ENCODE measurements at regions not wholly inside any gene's neighbourhood (a gene's known extent, or its start where the extent isn't known, plus 50 kb on each side); places are given as distances from the start of the nearest gene placed in this dataset.

DNA sequence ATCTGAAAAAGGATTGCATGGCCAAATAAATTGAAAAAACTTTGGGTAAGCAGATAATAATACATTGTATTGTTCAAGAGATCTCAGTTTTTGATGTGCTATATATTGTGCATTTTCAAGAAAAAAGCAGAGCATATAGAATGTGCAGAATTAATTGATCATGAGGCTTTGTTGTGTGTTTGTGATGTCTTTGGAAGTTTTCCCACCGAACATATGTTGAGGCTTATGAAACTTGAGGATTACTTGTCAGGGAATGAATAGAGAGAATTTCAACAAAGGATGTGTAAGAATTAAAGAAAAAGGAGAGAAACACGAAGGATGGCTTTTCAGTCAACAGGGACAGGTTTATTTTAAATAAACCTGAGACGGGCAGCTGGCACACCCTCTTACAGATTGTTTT, 232.5 kb upstream of the POU1F1 start:
- BruUV-seq (replicated peaks): no TSS peak
- H2AK5ac ChIP-seq (ENCODE audit: low read depth, low read length): no peak overlapping the region
- no peak overlapping the region for H3K23ac ChIP-seq (ENCODE audit: low read depth, low read length)
- CTCF ChIA-PET: no interaction called here
- H4K20me1 ChIP-seq (ENCODE audit: insufficient read depth, low read length): no peaks in the 10 kb centered on the region
- DNase-seq: no peak
- no peaks in the 10 kb centered on the region for H3K9me1 ChIP-seq (ENCODE audit: insufficient read depth, low read length)
- no peak overlapping the region for H3K56ac ChIP-seq (ENCODE audit: extremely low read depth, insufficient read depth, low read length)
- no peak overlapping the region for H2BK120ac ChIP-seq (ENCODE audit: low read depth, low read length)
- no peak overlapping the region for H4K5ac ChIP-seq (ENCODE audit: low read depth, low read length)
- H3K4me3 ChIP-seq (ENCODE audit: insufficient read depth, low read depth, low read length): no peak overlapping the region
- no peak for ATAC-seq (ENCODE audit: low read depth)
- no peak overlapping the region for H3K14ac ChIP-seq (replicated peaks; ENCODE audit: low read depth, low read length)
- intact Hi-C loops (cut with micrococcal nuclease): loop anchor here (10.0 kb wide), 1 partner anchor 214 kb away; no protein-coding TSS in a partner anchor
- H3K27me3 ChIP-seq (ENCODE audit: control insufficient read depth, insufficient read depth, low read length): no peaks in the 10 kb centered on the region
- H3K18ac ChIP-seq (ENCODE audit: low read depth, low read length): no peak overlapping the region
- no peaks in the 10 kb centered on the region for H3K79me1 ChIP-seq (ENCODE audit: low read depth in 1 of 2, low read length in 2 of 2)
- H3K9me3 ChIP-seq (ENCODE audit: control insufficient read depth, insufficient read depth, low read length): 0 out of 2 replicates have a peak, but pooled peaks cover 2% of the 10 kb centered on the region
- dilution Hi-C loops (cut with HindIII; ENCODE audit: low sequenced_read_pairs, unreplicated experiment): no loop called here
- no peak overlapping the region for H2BK20ac ChIP-seq (ENCODE audit: low read depth, low read length)
- H4K91ac ChIP-seq (ENCODE audit: insufficient read depth, low read depth, low read length): no peak overlapping the region
- no peak overlapping the region for H2AFZ ChIP-seq (replicated peaks; ENCODE audit: low read length, poor library complexity)
- H3K9ac ChIP-seq (ENCODE audit: low read depth, low read length): no peak overlapping the region
- no peaks in the 10 kb centered on the region for H3K36me3 ChIP-seq (ENCODE audit: control insufficient read depth, insufficient read depth, low read length)
- no peak overlapping the region for H2AK9ac ChIP-seq (replicated peaks; ENCODE audit: low read depth, low read length, poor library complexity)
- H2BK15ac ChIP-seq (ENCODE audit: low read depth, low read length): no peak overlapping the region
- H3K4ac ChIP-seq (ENCODE audit: low read depth, low read length): no peak overlapping the region
- H3K27ac ChIP-seq (ENCODE audit: insufficient read depth, low read length): no peak overlapping the region
- H4K8ac ChIP-seq (ENCODE audit: low read depth in 2 of 2, low read length in 2 of 2): no peak overlapping the region
- in situ Hi-C loops (cut with MboI; ENCODE audit: low sequenced_read_pairs): no loop called here
- H3K4me2 ChIP-seq (ENCODE audit: low read depth, low read length): no peak overlapping the region
- TF ChIP-seq RCOR1 (IDR thresholded peaks at IDR 0.05; ENCODE audit: insufficient replicate concordance, low read length) (no peak), NFE2L2 (IDR thresholded peaks at IDR 0.05; ENCODE audit: low read depth, low read length) (no peak), RAD21 (IDR thresholded peaks at IDR 0.05; ENCODE audit: low read length) (no peak), BHLHE40 (IDR thresholded peaks at IDR 0.05; ENCODE audit: low read depth, low read length) (no peak), POLR2A (IDR thresholded peaks at IDR 0.05; ENCODE audit: low read depth, low read length) (no peak), MAFK (IDR thresholded peaks at IDR 0.05; ENCODE audit: low read depth, low read length) (no peak), RFX5 (IDR thresholded peaks at IDR 0.05; ENCODE audit: low read depth, low read length) (no peak), MAZ (IDR thresholded peaks at IDR 0.05; ENCODE audit: borderline replicate concordance, low read depth, low read length) (no peak), FOS (IDR thresholded peaks at IDR 0.05; ENCODE audit: low read depth, low read length) (no peak), SMC3 (IDR thresholded peaks at IDR 0.05; ENCODE audit: low read depth, low read length) (no peak), CEBPB (IDR thresholded peaks at IDR 0.05; ENCODE audit: low read depth, low read length) (no peak), ELK1 (IDR thresholded peaks at IDR 0.05; ENCODE audit: borderline replicate concordance, low read depth, low read length) (no peak), MXI1 (IDR thresholded peaks at IDR 0.05; ENCODE audit: borderline replicate concordance, low read depth, low read length) (no peak), USF2 (IDR thresholded peaks at IDR 0.05; ENCODE audit: low read depth, low read length) (no peak)
- TF ChIP-seq, protein P1, sequence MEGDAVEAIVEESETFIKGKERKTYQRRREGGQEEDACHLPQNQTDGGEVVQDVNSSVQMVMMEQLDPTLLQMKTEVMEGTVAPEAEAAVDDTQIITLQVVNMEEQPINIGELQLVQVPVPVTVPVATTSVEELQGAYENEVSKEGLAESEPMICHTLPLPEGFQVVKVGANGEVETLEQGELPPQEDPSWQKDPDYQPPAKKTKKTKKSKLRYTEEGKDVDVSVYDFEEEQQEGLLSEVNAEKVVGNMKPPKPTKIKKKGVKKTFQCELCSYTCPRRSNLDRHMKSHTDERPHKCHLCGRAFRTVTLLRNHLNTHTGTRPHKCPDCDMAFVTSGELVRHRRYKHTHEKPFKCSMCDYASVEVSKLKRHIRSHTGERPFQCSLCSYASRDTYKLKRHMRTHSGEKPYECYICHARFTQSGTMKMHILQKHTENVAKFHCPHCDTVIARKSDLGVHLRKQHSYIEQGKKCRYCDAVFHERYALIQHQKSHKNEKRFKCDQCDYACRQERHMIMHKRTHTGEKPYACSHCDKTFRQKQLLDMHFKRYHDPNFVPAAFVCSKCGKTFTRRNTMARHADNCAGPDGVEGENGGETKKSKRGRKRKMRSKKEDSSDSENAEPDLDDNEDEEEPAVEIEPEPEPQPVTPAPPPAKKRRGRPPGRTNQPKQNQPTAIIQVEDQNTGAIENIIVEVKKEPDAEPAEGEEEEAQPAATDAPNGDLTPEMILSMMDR (conservative IDR thresholded peaks at IDR 0.05; ENCODE audit: low read depth, low read length): no peak
- H3K4me1 ChIP-seq (ENCODE audit: control insufficient read depth, insufficient read depth, low read length): no peaks in the 10 kb centered on the region
- WGBS, 2 experiments (ENCODE audit: extremely low coverage in 2 of 2, insufficient read length in 1 of 2): no CpG with 5 or more reads among the region's 3 CpGs
- POLR2A ChIA-PET (ENCODE audit: unreplicated experiment): no interaction called here
- no peak overlapping the region for H2BK5ac ChIP-seq (ENCODE audit: low read depth, low read length, poor library complexity, severe bottlenecking)

All from IMR-90 (cell line).